IMR-90 (cell line): ENCODE measurements at regions not wholly inside any gene's neighbourhood (a gene's known extent, or its start where the extent isn't known, plus 50 kb on each side); places are given as distances from the start of the nearest gene placed in this dataset.
"Not testable (repeated sequence)": the region's sequence is repeated elsewhere in the genome, so short reads cannot be mapped to it uniquely, and the experiment has no call there.

Source experiments
- BHLHE40 ChIP-seq: fragments of 150-350 bp; IDR thresholded peaks from 2 replicates; pipeline ENCODE4 v1.6.1; 2016; ENCODE audit warnings: mild to moderate bottlenecking, low read depth, low read length
- CTCF ChIP-seq: conservative IDR thresholded peaks from 2 replicates; pipeline ENCODE4 v1.5.1; 2012; ENCODE audit warnings: mild to moderate bottlenecking, low read depth, low read length, improper control_type of control experiment
- POLR2A ChIP-seq: IDR thresholded peaks from 2 replicates; pipeline ENCODE4 v1.6.1; 2012; ENCODE audit warnings: mild to moderate bottlenecking, low read depth, low read length
- RAD21 ChIP-seq: IDR thresholded peaks from 2 replicates; pipeline ENCODE4 v1.6.1; 2012; ENCODE audit warnings: low read length, improper control_type of control experiment
- RCOR1 ChIP-seq: IDR thresholded peaks from 2 replicates; pipeline ENCODE4 v1.6.1; 2012; ENCODE audit warnings: mild to moderate bottlenecking, low read length, improper control_type of control experiment; ENCODE audit not compliant: insufficient replicate concordance
- SMC3 ChIP-seq: fragments of 150-350 bp; IDR thresholded peaks from 2 replicates; pipeline ENCODE4 v1.6.1; 2016; ENCODE audit warnings: low read depth, mild to moderate bottlenecking, antibody characterized with exemption, low read length, moderate library complexity
- USF2 ChIP-seq: fragments of 150-350 bp; IDR thresholded peaks from 2 replicates; pipeline ENCODE4 v1.6.1; 2017; ENCODE audit warnings: mild to moderate bottlenecking, antibody characterized with exemption, low read length, low read depth

- TF ChIP-seq USF2, CTCF, RCOR1, POLR2A, BHLHE40, SMC3, RAD21: not testable (repeated sequence)
These were observed 63.8 kb upstream of the ZNF157 start for GRCh38 chrX:47306471-47307023.
